C4-2B (cell line): ENCODE measurements at regions not wholly inside any gene's neighbourhood (a gene's known extent, or its start where the extent isn't known, plus 50 kb on each side); places are given as distances from the start of the nearest gene placed in this dataset.

ENCODE experiments used
- ZFX ChIP-seq: fragments of 450-650 bp; IDR thresholded peaks from 2 replicates; pipeline ENCODE4 v1.6.1; 2017
- TF ChIP-seq, protein P1 (sequence below): fragments of 450-650 bp; conservative IDR thresholded peaks from 2 replicates; pipeline ENCODE4 v1.5.1; 2017; ENCODE audit warnings: mild to moderate bottlenecking

DNA sequence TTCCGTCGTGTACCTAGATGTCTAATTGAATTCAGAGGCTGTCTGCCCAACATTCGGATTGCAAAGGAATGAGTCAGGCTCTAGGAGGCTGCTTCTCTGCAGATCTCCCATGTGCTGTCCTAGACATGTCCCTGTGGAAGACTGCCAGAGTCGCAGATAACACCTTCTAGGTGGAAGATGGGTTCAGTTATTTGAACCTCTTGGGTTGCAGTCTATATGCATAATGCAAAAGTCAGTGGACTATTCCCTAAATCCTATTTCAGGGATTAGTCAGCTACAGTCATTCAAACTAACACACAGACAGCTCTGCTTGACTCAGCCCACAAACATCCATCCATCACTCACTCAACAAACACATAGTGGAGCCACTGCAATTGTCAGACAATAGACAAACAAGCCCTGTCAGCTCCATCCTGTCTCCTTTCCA, 300.0 kb upstream of the CTNNB1 start:
- TF ChIP-seq, protein P1, sequence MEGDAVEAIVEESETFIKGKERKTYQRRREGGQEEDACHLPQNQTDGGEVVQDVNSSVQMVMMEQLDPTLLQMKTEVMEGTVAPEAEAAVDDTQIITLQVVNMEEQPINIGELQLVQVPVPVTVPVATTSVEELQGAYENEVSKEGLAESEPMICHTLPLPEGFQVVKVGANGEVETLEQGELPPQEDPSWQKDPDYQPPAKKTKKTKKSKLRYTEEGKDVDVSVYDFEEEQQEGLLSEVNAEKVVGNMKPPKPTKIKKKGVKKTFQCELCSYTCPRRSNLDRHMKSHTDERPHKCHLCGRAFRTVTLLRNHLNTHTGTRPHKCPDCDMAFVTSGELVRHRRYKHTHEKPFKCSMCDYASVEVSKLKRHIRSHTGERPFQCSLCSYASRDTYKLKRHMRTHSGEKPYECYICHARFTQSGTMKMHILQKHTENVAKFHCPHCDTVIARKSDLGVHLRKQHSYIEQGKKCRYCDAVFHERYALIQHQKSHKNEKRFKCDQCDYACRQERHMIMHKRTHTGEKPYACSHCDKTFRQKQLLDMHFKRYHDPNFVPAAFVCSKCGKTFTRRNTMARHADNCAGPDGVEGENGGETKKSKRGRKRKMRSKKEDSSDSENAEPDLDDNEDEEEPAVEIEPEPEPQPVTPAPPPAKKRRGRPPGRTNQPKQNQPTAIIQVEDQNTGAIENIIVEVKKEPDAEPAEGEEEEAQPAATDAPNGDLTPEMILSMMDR: no peak
- TF ChIP-seq ZFX: no peak
